ENCODE measurements at regions not wholly inside any gene's neighbourhood (a gene's known extent, or its start where the extent isn't known, plus 50 kb on each side); places are given as distances from the start of the nearest gene placed in this dataset.
A peak's percentile ranks its signal among the peaks of the same experiment; 100 is the strongest.

DNA sequence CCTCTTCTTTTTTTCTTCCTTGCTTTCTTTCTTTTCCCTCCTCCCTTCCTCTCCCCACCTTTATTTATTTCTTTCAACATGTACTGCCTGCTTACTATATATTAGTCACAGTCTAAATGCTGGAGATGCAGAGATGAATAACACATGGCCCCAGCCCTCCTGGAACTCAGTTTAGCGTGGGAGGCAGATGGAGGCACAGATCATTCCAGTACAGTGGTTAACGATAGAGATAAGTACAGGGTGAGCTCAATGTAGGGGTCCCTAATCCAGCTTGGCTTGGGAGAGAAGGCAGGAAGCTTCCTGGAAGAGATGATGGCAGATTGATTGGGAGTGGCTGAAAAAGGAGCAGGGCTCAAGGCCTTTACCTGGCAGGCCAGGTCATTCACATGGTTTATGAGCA is 55.6 kb upstream of the PPP2R5A start:
- no peaks in the 10 kb centered on the region for H3K27me3 ChIP-seq (ENCODE audit: control insufficient read depth in 2 of 2, insufficient read depth in 2 of 2, low read length in 2 of 2)
- ATAC-seq (no peak), FAIRE-seq (no peak), DNase-seq (ENCODE audit: extremely low read depth in 1 of 4, low spot score in 3 of 4) (peak in 3 of 4 experiments; percentile 61 to 67 (median 63))
- no peak overlapping the region for H3K27ac ChIP-seq (ENCODE audit: extremely low read depth, low read depth, low read length)
- intact Hi-C loops (cut with micrococcal nuclease) (no loop called here), in situ Hi-C loops (cut with MboI) (no loop called here)
- 0% methylated on average over 2 of the region's 2 CpGs for WGBS (ENCODE audit: insufficient coverage, low coverage, missing lambda C conversion rate)
- no TSS peak for BruUV-seq (replicated peaks)
- no peaks in the 10 kb centered on the region for H3K36me3 ChIP-seq (ENCODE audit: control insufficient read depth, insufficient read depth, low read length)
- H2AFZ ChIP-seq (ENCODE audit: low read depth, low read length), result no peak overlapping the region
- no peaks in the 10 kb centered on the region for H3K79me2 ChIP-seq (ENCODE audit: control insufficient read depth, insufficient read depth, low read length)
- CTCF ChIA-PET (ENCODE audit: low intra/inter-chr PET ratio), result no interaction called here
- no peaks in the 10 kb centered on the region for H3K9me1 ChIP-seq (ENCODE audit: control insufficient read depth, insufficient read depth, low read length)
- H3K9me3 ChIP-seq (replicated peaks; ENCODE audit: control insufficient read depth, insufficient read depth, low read depth, low read length), result no peaks in the 10 kb centered on the region
- POLR2A ChIA-PET, result interaction anchor here (0.7 kb wide), 1 partner anchor 196 kb away, joined by 3 read pairs; no protein-coding TSS in a partner anchor
- H4K20me1 ChIP-seq (replicated peaks; ENCODE audit: control insufficient read depth, insufficient read depth, low read length), result no peaks in the 10 kb centered on the region
- no peak overlapping the region for H3K4me2 ChIP-seq (ENCODE audit: insufficient read depth, low read length)
- peaks cover 8 to 28% of the 10 kb centered on the region in 2 experiments; a peak in 4 of 5 replicates for H3K4me1 ChIP-seq (replicated peaks in 1 of 2; ENCODE audit: control insufficient read depth in 2 of 2, insufficient read depth in 2 of 2, low read length in 2 of 2)
- no peak overlapping the region for H3K9ac ChIP-seq (ENCODE audit: insufficient read depth in 1 of 2, low read depth in 2 of 2, low read length in 2 of 2)
- H3K4me3 ChIP-seq, result no peak overlapping the region
- TF ChIP-seq TRIM24 (IDR thresholded peaks at IDR 0.05), result peak in 1 of 2 experiments; percentile 26; a peak in 1 of 4 replicates
- no peak for TF ChIP-seq ZZZ3 (IDR thresholded peaks at IDR 0.05)
- 0 out of 2 replicates have a peak, but pooled peaks have one; percentile 26 for TF ChIP-seq EP300 (IDR thresholded peaks at IDR 0.05; ENCODE audit: low read length)
- peak in 1 of 2 experiments; percentile 45; a peak in 1 of 4 replicates for TF ChIP-seq RCOR1 (IDR thresholded peaks at IDR 0.05; ENCODE audit: borderline replicate concordance in 1 of 2, low read depth in 2 of 2, low read length in 2 of 2)
- TF ChIP-seq ARID1B (IDR thresholded peaks at IDR 0.05), result peak; percentile 76
- TF ChIP-seq CTBP1 (IDR thresholded peaks at IDR 0.05; ENCODE audit: borderline replicate concordance), result peak; percentile 74; the same call in 1 of the 2 replicates
- peak; percentile 31 for TF ChIP-seq MEIS2 (IDR thresholded peaks at IDR 0.05; ENCODE audit: partially characterized antibody)
- TF ChIP-seq DPF2 (IDR thresholded peaks at IDR 0.05), result peak; percentile 77
- no peak for TF ChIP-seq PCBP2 (IDR thresholded peaks at IDR 0.05; ENCODE audit: low read depth, low read length, poor library complexity, severe bottlenecking)
- TF ChIP-seq L3MBTL2 (IDR thresholded peaks at IDR 0.05), result peak; percentile 11; the same call in 1 of the 2 replicates
- 0 out of 2 replicates have a peak, but pooled peaks have one; percentile 16 for TF ChIP-seq MTA3 (IDR thresholded peaks at IDR 0.05; ENCODE audit: borderline replicate concordance)
- TF ChIP-seq, protein P1, sequence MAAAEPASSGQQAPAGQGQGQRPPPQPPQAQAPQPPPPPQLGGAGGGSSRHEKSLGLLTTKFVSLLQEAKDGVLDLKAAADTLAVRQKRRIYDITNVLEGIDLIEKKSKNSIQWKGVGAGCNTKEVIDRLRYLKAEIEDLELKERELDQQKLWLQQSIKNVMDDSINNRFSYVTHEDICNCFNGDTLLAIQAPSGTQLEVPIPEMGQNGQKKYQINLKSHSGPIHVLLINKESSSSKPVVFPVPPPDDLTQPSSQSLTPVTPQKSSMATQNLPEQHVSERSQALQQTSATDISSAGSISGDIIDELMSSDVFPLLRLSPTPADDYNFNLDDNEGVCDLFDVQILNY (CRISPR knock-in tag; IDR thresholded peaks at IDR 0.05), result no peak
- peak; percentile 68 for TF ChIP-seq SMARCA4 (IDR thresholded peaks at IDR 0.05)
- TF ChIP-seq ZEB2 (IDR thresholded peaks at IDR 0.05), result peak; percentile 82
- TF ChIP-seq JUND (IDR thresholded peaks at IDR 0.05; ENCODE audit: borderline replicate concordance, low read depth, low read length), result peak; percentile 31; the same call in 1 of the 2 replicates
- TF ChIP-seq JUND (tag; IDR thresholded peaks at IDR 0.05; ENCODE audit: borderline replicate concordance, low read depth, low read length), result no peak; the same call in 2 of the 3 replicates
- no peak for TF ChIP-seq ZNF77 (CRISPR knock-in tag; IDR thresholded peaks at IDR 0.05)
- no peak for TF ChIP-seq ETS1 (conservative IDR thresholded peaks at IDR 0.05; ENCODE audit: control insufficient read depth, low read depth, low read length)
- peak; percentile 69 for TF ChIP-seq SMARCE1 (IDR thresholded peaks at IDR 0.05)
- peak; percentile 41 for TF ChIP-seq VEZF1 (CRISPR knock-in tag; IDR thresholded peaks at IDR 0.05)
- 0 out of 4 replicates have a peak, but pooled peaks of 1 of the 2 experiments have one; percentile 30 for TF ChIP-seq HDAC1 (IDR thresholded peaks at IDR 0.05)
- 0 out of 2 replicates have a peak, but pooled peaks have one; percentile 31 for TF ChIP-seq FOSL1 (tag; conservative IDR thresholded peaks at IDR 0.05)
